Endothelial cell of umbilical vein (primary cell): ENCODE measurements at regions not wholly inside any gene's neighbourhood (a gene's known extent, or its start where the extent isn't known, plus 50 kb on each side); places are given as distances from the start of the nearest gene placed in this dataset.

Experiments
- BruUV-seq: library from RNA; stranded (reverse); fragments of 400-500 nt; replicated peaks from 2 replicates; lab custom pipeline; 2021; lab: Mats Ljungman, UMichigan
- CTCF ChIA-PET: fragments of 300-600, 350-600 bp; sonication (Branson Sonifier 250); formaldehyde crosslinking; loops from one replicate; lab custom pipeline; 2021; ENCODE audit warnings: antibody characterized with exemption, inconsistent platforms; lab: Charles Lee
- POLR2A ChIA-PET: fragments of 300-600, 350-600 bp; sonication (Branson Sonifier 250); formaldehyde crosslinking; loops from one replicate; lab custom pipeline; 2021; ENCODE audit warnings: antibody characterized with exemption, inconsistent platforms; lab: Charles Lee
- DNase-seq: peaks from one replicate; pipeline ENCODE4 v3.0.0-alpha.2; 2011; ENCODE audit warnings: low read depth, low spot score
- FAIRE-seq: peaks from 2 replicates; lab custom pipeline; 2011; peaks lifted over from hg19 to GRCh38; lab: Jason Lieb, UNC
- H2AFZ ChIP-seq: 2 replicates; pipeline ENCODE4 v1.6.0; 2012; ENCODE audit warnings: low read depth, low read length, control low read depth, inconsistent platforms
- H3K27ac ChIP-seq: 2 replicates; pipeline ENCODE4 v1.5.1; 2011; ENCODE audit warnings: low read depth, mild to moderate bottlenecking, control low read depth, low read length, moderate library complexity; ENCODE audit not compliant: insufficient read depth
- H3K27me3 ChIP-seq, 2 experiments: 2 replicates each; pipeline versions ENCODE4 v1.6.0 to v1.6.1; 2011; ENCODE audit warnings: low read length in 2 of 2, mixed read lengths in 1 of 2; ENCODE audit not compliant: control insufficient read depth in 2 of 2, insufficient read depth in 2 of 2
- H3K36me3 ChIP-seq, 2 experiments: 2 replicates in 1 of 2; 3 replicates in 1 of 2; pipeline ENCODE4 v1.5.1; 2011; ENCODE audit warnings: low read length in 2 of 2, mild to moderate bottlenecking in 1 of 2, moderate library complexity in 1 of 2; ENCODE audit not compliant: control insufficient read depth in 2 of 2, insufficient read depth in 2 of 2; ENCODE audit errors: extremely low read depth in 1 of 2
- H3K4me1 ChIP-seq: 3 replicates; pipeline ENCODE4 v1.5.1; 2011; ENCODE audit warnings: mild to moderate bottlenecking, low read length; ENCODE audit not compliant: control insufficient read depth, insufficient read depth; ENCODE audit errors: extremely low read depth
- H3K4me2 ChIP-seq: 2 replicates; pipeline ENCODE4 v1.6.1; 2011; ENCODE audit warnings: low read length, control low read depth, mixed read lengths; ENCODE audit not compliant: insufficient read depth
- H3K4me3 ChIP-seq, 3 experiments: fragments of 200-600 bp in 1 of 3; sonication (generic), shearing (Covaris generic) in 1 of 3; replicated peaks in 1 of 3; 2 replicates each; pipeline ENCODE4 v1.5.1; 2011 to 2016; ENCODE audit warnings: control low read depth in 3 of 3, low read length in 3 of 3, mild to moderate bottlenecking in 2 of 3, inconsistent platforms in 1 of 3, low read depth in 1 of 3, moderate library complexity in 1 of 3; ENCODE audit not compliant: insufficient read depth in 1 of 3
- H3K79me2 ChIP-seq: 2 replicates; pipeline ENCODE4 v1.6.0; 2012; ENCODE audit warnings: low read length, inconsistent platforms; ENCODE audit not compliant: control insufficient read depth, insufficient read depth
- H3K9ac ChIP-seq: replicated peaks from 2 replicates; pipeline ENCODE3; 2011; ENCODE audit warnings: low read length, control low read depth; ENCODE audit not compliant: insufficient read depth; ENCODE audit errors: extremely low read depth
- H3K9me1 ChIP-seq: replicated peaks from 3 replicates; pipeline ENCODE4 v1.6.0; 2011; ENCODE audit warnings: mild to moderate bottlenecking, low read length; ENCODE audit not compliant: control insufficient read depth, insufficient read depth; ENCODE audit errors: extremely low read depth
- H3K9me3 ChIP-seq: replicated peaks from 2 replicates; pipeline ENCODE4 v1.5.1; 2012; ENCODE audit warnings: low read length, inconsistent platforms; ENCODE audit not compliant: control insufficient read depth, insufficient read depth
- H4K20me1 ChIP-seq: replicated peaks from 2 replicates; pipeline ENCODE3; 2011; ENCODE audit warnings: mild to moderate bottlenecking, low read length; ENCODE audit not compliant: control insufficient read depth, insufficient read depth; ENCODE audit errors: extremely low read depth
- EZH2 ChIP-seq: IDR thresholded peaks from 2 replicates; pipeline ENCODE4 v1.6.1; 2012; ENCODE audit warnings: borderline replicate concordance, low read depth, mild to moderate bottlenecking, moderate library complexity, low read length, inconsistent platforms; ENCODE audit not compliant: severe bottlenecking
- FOS ChIP-seq: IDR thresholded peaks from 2 replicates; pipeline ENCODE4 v1.6.1; 2011; ENCODE audit warnings: mild to moderate bottlenecking, low read length, moderate library complexity, borderline replicate concordance; ENCODE audit not compliant: insufficient read depth
- GATA2 ChIP-seq: IDR thresholded peaks from 2 replicates; pipeline ENCODE4 v1.7.0; 2011; ENCODE audit warnings: low read depth, mild to moderate bottlenecking, moderate library complexity, mixed read lengths, low read length; ENCODE audit not compliant: insufficient read length, insufficient read depth
- JUN ChIP-seq: IDR thresholded peaks from 2 replicates; pipeline ENCODE4 v1.6.1; 2011; ENCODE audit warnings: borderline replicate concordance, low read depth; ENCODE audit not compliant: insufficient read length, insufficient read depth
- MYC ChIP-seq: IDR thresholded peaks from one replicate; pipeline ENCODE4 v1.6.1; 2011; ENCODE audit warnings: mild to moderate bottlenecking, low read depth, low read length
- POLR2A ChIP-seq: IDR thresholded peaks from 2 replicates; pipeline ENCODE4 v1.6.1; 2012; ENCODE audit warnings: low read depth, mild to moderate bottlenecking, control low read depth, low read length
- POLR2AphosphoS5 ChIP-seq: IDR thresholded peaks from 2 replicates; pipeline ENCODE4 v1.6.1; 2012; ENCODE audit warnings: low read depth, mild to moderate bottlenecking, control low read depth, low read length, moderate library complexity; ENCODE audit not compliant: insufficient read depth
- dilution Hi-C: fragments of 300-500 bp; cut with MboI; formaldehyde crosslinking; loops from one replicate; pipeline ENCODE4 v1.15.0; 2019; ENCODE audit warnings: low sequenced_read_pairs; ENCODE audit not compliant: extremely low pct_ligation_motif_present
- intact Hi-C: fragments of 100-400 bp; cut with micrococcal nuclease; formaldehyde crosslinking; loops from one replicate; pipeline ENCODE4 v1.10.0; 2022
- TF ChIP-seq, protein P1 (sequence below), 2 donors: IDR thresholded peaks; 1 replicate in 1 of 2; 2 replicates in 1 of 2; pipeline ENCODE4 v1.5.1; 2011; ENCODE audit warnings: low read length in 2 of 2, mild to moderate bottlenecking in 2 of 2, moderate library complexity in 2 of 2, control low read depth in 1 of 2, inconsistent platforms in 1 of 2, low read depth in 1 of 2; ENCODE audit not compliant: insufficient read depth in 1 of 2; ENCODE audit errors: extremely low read depth in 1 of 2
- TF ChIP-seq, protein P2 (sequence below): IDR thresholded peaks from 2 replicates; pipeline ENCODE4 v1.6.1; 2011; ENCODE audit not compliant: insufficient read depth, insufficient read length

DNA sequence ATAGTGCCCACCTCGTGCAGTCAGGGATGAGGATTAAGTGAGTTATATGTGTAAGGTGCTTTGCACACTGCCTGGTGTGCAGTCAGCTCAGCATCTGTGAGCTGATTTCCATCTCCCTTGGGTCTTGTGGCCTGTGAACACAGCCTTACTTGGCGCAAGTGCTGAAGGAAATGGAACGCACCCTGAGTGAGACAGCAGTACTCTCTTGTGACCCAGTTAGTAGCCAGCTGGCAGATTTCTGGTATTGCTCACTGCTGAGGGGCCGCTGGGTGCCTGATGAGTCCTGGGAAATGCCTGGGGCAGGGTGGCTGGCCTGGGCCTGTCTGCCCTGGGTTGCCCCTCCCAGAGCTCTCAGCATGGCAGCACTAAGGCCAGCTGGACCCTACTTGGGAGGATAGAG is 90.9 kb upstream of the BOD1 start:
- POLR2A ChIA-PET: no interaction called here
- H3K4me2 ChIP-seq: no peak overlapping the region
- FAIRE-seq: no peak

More for the DNA sequence above, 90.9 kb upstream of the BOD1 start:
- Histone ChIP-seq H3K9ac (no peak overlapping the region), H3K79me2 (no peaks in the 10 kb centered on the region), H3K4me1 (no peaks in the 10 kb centered on the region), H3K9me1 (no peaks in the 10 kb centered on the region), H3K27me3 (no peaks in the 10 kb centered on the region), H3K9me3 (no peaks in the 10 kb centered on the region), H4K20me1 (no peaks in the 10 kb centered on the region), H2AFZ (no peak overlapping the region), H3K36me3 (no peaks in the 10 kb centered on the region), H3K4me3 (no peak overlapping the region), H3K27ac (no peak overlapping the region)
- dilution Hi-C loops (no loop called here), intact Hi-C loops (no loop called here)
- no peak for DNase-seq
- no TSS peak for BruUV-seq
- TF ChIP-seq, protein P1, sequence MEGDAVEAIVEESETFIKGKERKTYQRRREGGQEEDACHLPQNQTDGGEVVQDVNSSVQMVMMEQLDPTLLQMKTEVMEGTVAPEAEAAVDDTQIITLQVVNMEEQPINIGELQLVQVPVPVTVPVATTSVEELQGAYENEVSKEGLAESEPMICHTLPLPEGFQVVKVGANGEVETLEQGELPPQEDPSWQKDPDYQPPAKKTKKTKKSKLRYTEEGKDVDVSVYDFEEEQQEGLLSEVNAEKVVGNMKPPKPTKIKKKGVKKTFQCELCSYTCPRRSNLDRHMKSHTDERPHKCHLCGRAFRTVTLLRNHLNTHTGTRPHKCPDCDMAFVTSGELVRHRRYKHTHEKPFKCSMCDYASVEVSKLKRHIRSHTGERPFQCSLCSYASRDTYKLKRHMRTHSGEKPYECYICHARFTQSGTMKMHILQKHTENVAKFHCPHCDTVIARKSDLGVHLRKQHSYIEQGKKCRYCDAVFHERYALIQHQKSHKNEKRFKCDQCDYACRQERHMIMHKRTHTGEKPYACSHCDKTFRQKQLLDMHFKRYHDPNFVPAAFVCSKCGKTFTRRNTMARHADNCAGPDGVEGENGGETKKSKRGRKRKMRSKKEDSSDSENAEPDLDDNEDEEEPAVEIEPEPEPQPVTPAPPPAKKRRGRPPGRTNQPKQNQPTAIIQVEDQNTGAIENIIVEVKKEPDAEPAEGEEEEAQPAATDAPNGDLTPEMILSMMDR (IDR thresholded peaks at IDR 0.05; ENCODE audit: extremely low read depth in 1 of 2, insufficient read depth in 1 of 2, low read depth in 1 of 2, low read length in 2 of 2): no peak
- TF ChIP-seq FOS: no peak
- no peak for TF ChIP-seq POLR2AphosphoS5
- no peak for TF ChIP-seq MYC
- TF ChIP-seq GATA2: no peak
- no peak for TF ChIP-seq JUN
- no peak for TF ChIP-seq EZH2
- no peak for TF ChIP-seq POLR2A
- TF ChIP-seq, protein P2, sequence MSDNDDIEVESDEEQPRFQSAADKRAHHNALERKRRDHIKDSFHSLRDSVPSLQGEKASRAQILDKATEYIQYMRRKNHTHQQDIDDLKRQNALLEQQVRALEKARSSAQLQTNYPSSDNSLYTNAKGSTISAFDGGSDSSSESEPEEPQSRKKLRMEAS: no peak
- CTCF ChIA-PET: interaction anchor here (1.2 kb wide), 1 partner anchor 19 kb away, joined by 3 read pairs; no protein-coding TSS in a partner anchor
